ENCODE measurements at regions not wholly inside any gene's neighbourhood (a gene's known extent, or its start where the extent isn't known, plus 50 kb on each side); places are given as distances from the start of the nearest gene placed in this dataset.

DNA sequence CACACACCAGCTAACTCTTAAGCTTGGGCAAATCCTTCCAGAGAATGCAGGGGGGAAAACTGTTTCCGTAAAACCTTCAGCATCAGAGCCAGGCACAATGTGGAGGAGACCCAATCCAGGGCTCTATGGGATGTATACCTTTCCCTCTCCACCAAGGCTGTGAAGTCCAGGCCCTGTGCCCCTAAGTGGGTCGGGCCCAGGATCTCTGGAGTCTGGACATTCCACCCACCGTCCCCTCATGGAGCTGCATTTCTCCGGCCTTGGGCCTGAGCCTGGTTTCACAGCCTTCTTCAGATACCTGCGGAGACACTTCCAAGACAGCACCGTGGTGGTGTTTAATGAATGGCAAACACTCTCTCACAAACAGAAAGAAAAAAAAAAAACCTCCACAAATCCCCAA lies 186.2 kb downstream of the URI1 start:
- 75 to 79% methylated on average over 6 of the region's 6 CpGs for WGBS, 2 donors
- TF ChIP-seq POLR2A (IDR thresholded peaks at IDR 0.05): no peak
- TF ChIP-seq, protein P1, sequence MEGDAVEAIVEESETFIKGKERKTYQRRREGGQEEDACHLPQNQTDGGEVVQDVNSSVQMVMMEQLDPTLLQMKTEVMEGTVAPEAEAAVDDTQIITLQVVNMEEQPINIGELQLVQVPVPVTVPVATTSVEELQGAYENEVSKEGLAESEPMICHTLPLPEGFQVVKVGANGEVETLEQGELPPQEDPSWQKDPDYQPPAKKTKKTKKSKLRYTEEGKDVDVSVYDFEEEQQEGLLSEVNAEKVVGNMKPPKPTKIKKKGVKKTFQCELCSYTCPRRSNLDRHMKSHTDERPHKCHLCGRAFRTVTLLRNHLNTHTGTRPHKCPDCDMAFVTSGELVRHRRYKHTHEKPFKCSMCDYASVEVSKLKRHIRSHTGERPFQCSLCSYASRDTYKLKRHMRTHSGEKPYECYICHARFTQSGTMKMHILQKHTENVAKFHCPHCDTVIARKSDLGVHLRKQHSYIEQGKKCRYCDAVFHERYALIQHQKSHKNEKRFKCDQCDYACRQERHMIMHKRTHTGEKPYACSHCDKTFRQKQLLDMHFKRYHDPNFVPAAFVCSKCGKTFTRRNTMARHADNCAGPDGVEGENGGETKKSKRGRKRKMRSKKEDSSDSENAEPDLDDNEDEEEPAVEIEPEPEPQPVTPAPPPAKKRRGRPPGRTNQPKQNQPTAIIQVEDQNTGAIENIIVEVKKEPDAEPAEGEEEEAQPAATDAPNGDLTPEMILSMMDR (IDR thresholded peaks at IDR 0.05): no peak
- no peak for TF ChIP-seq EP300 (IDR thresholded peaks at IDR 0.05)
- Histone ChIP-seq H3K4me3 (no peak overlapping the region), H3K36me3 (no peaks in the 10 kb centered on the region), H3K9me3 (no peaks in the 10 kb centered on the region), H3K4me1 (no peaks in the 10 kb centered on the region), H3K27ac (no peak overlapping the region), H3K27me3 (no peaks in the 10 kb centered on the region)
- DNase-seq (ENCODE audit: low spot score in 2 of 2): no peak

DNA sequence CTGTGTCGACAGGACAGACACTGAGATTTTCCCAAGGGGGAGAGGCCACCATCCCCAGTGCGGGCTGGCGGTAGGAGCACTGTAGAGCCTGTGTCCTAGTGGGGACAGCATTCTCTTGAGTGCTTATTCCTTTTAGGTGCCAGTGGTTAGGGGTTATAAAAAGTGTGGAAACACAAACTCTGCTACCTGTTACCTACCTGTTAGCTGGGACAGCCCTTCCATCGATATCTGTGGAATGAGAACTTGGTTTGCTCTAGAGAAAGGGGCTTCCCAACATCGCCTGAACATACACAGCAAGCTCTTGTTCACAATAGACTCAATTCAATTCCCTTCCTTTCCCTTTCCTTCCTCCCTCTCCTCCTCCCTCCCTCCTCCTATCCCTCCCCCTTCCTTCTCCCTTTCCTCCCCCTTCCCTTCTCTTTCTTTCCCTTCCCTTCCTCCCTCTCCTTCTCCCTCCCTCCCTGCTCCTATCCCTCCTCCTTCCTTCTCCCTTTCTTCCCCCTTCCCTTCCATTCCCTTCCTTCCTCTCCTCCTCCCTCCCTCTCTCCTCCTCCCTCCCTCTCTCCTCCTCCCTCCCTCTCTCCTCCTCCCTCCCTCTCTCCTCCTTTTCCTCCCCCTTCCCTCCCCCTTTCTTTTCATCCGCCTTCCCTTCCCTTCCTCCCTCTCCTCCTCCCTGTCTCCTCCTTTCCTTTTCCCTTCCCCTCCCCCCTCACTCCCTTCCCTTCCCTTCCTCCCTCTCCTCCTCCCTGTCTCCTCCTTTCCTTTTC lies 188.5 kb downstream of the URI1 start:
- Histone ChIP-seq H3K27ac (no peak overlapping the region), H3K4me3 (no peak overlapping the region), H3K36me3 (no peaks in the 10 kb centered on the region), H3K27me3 (no peaks in the 10 kb centered on the region), H3K9me3 (no peaks in the 10 kb centered on the region), H3K4me1 (no peaks in the 10 kb centered on the region)
- DNase-seq (ENCODE audit: low spot score in 2 of 2): no peak
- TF ChIP-seq POLR2A (IDR thresholded peaks at IDR 0.05) (no peak), EP300 (IDR thresholded peaks at IDR 0.05) (no peak)
- TF ChIP-seq, protein P1 (IDR thresholded peaks at IDR 0.05): no peak
- 78 to 80% methylated on average over 5 to 6 of the region's 6 CpGs for WGBS, 2 donors

DNA sequence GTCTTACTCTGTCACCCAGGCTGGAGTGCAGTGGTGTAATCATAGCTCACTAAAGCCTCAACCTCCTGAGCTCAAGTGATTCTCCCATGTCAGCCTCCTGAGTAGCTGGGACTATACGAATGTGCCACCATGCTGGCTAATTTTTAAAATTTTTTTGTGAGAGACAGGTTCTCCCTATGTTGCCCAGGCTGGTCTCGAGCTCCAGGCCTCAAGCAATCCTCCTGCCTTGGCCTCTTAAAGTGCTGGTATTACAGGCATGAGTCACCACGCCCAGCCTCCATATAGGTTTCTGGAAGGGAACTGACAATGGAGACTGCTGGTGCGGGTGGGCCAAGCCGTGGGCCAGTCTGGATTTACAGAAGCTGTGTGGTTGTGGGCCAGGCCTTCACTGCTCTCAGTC lies 189.2 kb downstream of the URI1 start:
- H3K4me3 ChIP-seq: no peak overlapping the region
- TF ChIP-seq, protein P1 (IDR thresholded peaks at IDR 0.05): no peak
- TF ChIP-seq POLR2A (IDR thresholded peaks at IDR 0.05) (no peak), EP300 (IDR thresholded peaks at IDR 0.05) (no peak)

DNA sequence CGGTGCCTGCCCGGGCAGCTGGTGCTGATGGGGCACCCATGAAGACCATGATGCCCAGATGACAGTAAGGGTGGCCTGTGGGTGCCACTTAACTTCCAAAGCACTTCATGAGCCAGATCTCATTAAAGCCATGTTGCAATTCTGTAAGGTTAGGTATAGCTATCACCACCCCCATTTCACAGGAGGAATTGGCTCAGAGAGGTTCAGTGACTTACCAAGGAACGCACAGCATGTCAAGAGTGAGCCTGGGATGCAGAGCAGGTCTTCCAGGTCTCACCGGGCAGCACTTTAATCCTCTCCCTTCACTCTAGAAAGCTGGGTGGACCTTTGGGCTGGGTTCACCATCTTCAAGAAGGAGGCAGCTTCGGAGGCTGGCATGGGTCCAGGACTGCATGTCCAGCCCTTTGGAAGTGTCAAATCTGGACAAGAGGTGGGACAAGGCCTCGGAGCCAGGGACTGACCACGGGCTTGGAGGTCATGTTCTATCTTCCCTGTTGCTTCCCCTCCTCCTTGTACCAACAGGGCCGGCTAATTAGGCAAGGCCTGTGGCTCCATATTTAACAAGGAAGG lies 189.8 kb downstream of the URI1 start:
- Histone ChIP-seq H3K27ac (no peak overlapping the region), H3K9me3 (no peaks in the 10 kb centered on the region), H3K4me3 (no peak overlapping the region), H3K36me3 (no peaks in the 10 kb centered on the region), H3K4me1 (no peaks in the 10 kb centered on the region), H3K27me3 (no peaks in the 10 kb centered on the region)
- 84 to 85% methylated on average over 7 of the region's 8 CpGs for WGBS, 2 donors
- TF ChIP-seq, protein P1 (IDR thresholded peaks at IDR 0.05): no peak
- TF ChIP-seq EP300 (IDR thresholded peaks at IDR 0.05): no peak
- TF ChIP-seq POLR2A (IDR thresholded peaks at IDR 0.05): no peak
- DNase-seq (ENCODE audit: low spot score in 2 of 2): no peak

More for the DNA sequence above, 189.2 kb downstream of the URI1 start:
- no peaks in the 10 kb centered on the region for H3K27me3 ChIP-seq
- WGBS, 2 donors: 89 to 90% methylated on average over 5 of the region's 5 CpGs
- H3K4me1 ChIP-seq: no peaks in the 10 kb centered on the region
- no peak for DNase-seq (ENCODE audit: low spot score in 2 of 2)
- H3K27ac ChIP-seq: no peak overlapping the region
- no peaks in the 10 kb centered on the region for H3K36me3 ChIP-seq
- H3K9me3 ChIP-seq: no peaks in the 10 kb centered on the region

DNA sequence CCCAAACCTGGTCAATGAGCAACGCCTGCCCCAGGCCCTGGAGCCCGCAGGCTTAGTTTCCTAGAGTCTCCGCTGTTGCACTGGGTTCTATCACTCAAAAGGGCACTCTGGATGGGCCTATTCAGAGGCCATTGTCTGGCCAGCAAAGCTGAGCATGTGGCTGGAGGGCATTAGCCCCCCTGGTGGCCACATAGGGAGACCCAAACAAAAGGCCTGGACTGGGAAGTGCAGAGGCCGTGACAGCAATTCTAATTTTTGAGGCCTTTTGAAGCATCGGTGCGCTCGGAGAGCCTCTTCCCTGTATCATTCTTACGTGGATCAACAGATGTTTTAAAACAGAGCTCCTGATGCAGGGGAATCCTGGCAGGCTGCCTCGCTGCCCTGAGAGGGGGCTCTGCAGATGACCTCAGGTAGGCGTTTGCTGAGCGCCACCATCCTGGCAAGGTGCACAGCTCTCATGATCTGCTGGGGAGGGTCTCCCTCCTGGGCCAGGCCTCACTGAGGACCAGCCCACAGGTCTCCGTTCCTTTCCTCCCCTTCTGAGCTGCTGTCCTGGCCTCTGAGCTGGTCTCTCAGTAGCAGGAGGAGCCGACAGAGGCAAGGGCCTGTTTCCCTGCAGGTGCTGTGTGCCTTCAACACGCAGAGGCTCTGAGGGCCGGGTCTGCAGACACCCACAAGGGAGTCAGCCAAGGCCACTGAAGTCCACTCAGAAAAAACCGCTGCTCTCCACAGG lies 190.5 kb downstream of the URI1 start:
- no peak for DNase-seq (ENCODE audit: low spot score in 2 of 2)
- WGBS, 2 donors: 82 to 87% methylated on average over 13 to 16 of the region's 16 CpGs
- Histone ChIP-seq H3K4me3 (no peak overlapping the region), H3K27me3 (no peaks in the 10 kb centered on the region), H3K4me1 (no peaks in the 10 kb centered on the region), H3K27ac (no peak overlapping the region), H3K9me3 (no peaks in the 10 kb centered on the region), H3K36me3 (no peaks in the 10 kb centered on the region)
- TF ChIP-seq EP300 (IDR thresholded peaks at IDR 0.05): no peak
- TF ChIP-seq POLR2A (IDR thresholded peaks at IDR 0.05): no peak
- TF ChIP-seq, protein P1 (IDR thresholded peaks at IDR 0.05): no peak

All from tibial nerve (tissue), 4 donors.